Lung (tissue), 11 donors: ENCODE measurements at regions not wholly inside any gene's neighbourhood (a gene's known extent, or its start where the extent isn't known, plus 50 kb on each side); places are given as distances from the start of the nearest gene placed in this dataset.
A peak's percentile ranks its signal among the peaks of the same experiment; 100 is the strongest.

Experiments
- ATAC-seq: fragments of 200-7000 bp; cut with Tn5 transposase; one replicate; pipeline ENCODE4 v1.9.1; 2020; ENCODE audit warnings: moderate number of reproducible peaks; ENCODE audit not compliant: insufficient read depth, low FRiP score
- DNase-seq, 3 donors: peaks; one replicate each; pipeline ENCODE4 v3.0.0-alpha.2; 2013 to 2017
- H3K27ac ChIP-seq, 2 donors: one replicate each; pipeline ENCODE4 v1.5.1; 2013; ENCODE audit warnings: mild to moderate bottlenecking in 2 of 2, moderate library complexity in 2 of 2, control low read depth in 1 of 2, inconsistent platforms in 1 of 2, low read depth in 1 of 2, low read length in 1 of 2
- H3K27me3 ChIP-seq, 3 donors: one replicate each; pipeline ENCODE4 v1.5.1; 2013; ENCODE audit warnings: low read length in 2 of 3; ENCODE audit not compliant: control insufficient read depth in 3 of 3, insufficient read depth in 3 of 3
- H3K36me3 ChIP-seq, 4 donors: one replicate each; pipeline ENCODE4 v1.5.1; 2013; ENCODE audit warnings: low read length in 4 of 4, mild to moderate bottlenecking in 1 of 4, moderate library complexity in 1 of 4; ENCODE audit not compliant: control insufficient read depth in 4 of 4, insufficient read depth in 4 of 4
- H3K4me1 ChIP-seq, 5 donors: one replicate each; pipeline ENCODE4 v1.5.1; 2013; ENCODE audit warnings: low read length in 5 of 5, mild to moderate bottlenecking in 2 of 5, moderate library complexity in 1 of 5; ENCODE audit not compliant: control insufficient read depth in 5 of 5, insufficient read depth in 5 of 5
- H3K4me3 ChIP-seq: one replicate; pipeline ENCODE4 v1.5.1; 2013; ENCODE audit warnings: mild to moderate bottlenecking, control low read depth, moderate library complexity
- H3K9ac ChIP-seq, 2 donors: one replicate each; pipeline ENCODE4 v1.5.1; 2013; ENCODE audit warnings: low read length in 2 of 2, control low read depth in 1 of 2; ENCODE audit not compliant: insufficient read depth in 1 of 2
- H3K9me3 ChIP-seq, 4 donors: one replicate each; pipeline ENCODE4 v1.5.1; 2013; ENCODE audit warnings: low read length in 3 of 4, mild to moderate bottlenecking in 1 of 4, moderate library complexity in 1 of 4; ENCODE audit not compliant: control insufficient read depth in 4 of 4, insufficient read depth in 3 of 4
- WGBS, 2 donors: extraction: QIAGEN DNeasy Blood & Tissue Kit; methylation state at CpG; one replicate each; pipeline ENCODE4 v1.1.7; 2013; 5-methylcytosine and 5-hydroxymethylcytosine counted together
- TF ChIP-seq, protein P1 (sequence below): IDR thresholded peaks from 2 replicates; pipeline ENCODE4 v1.5.1; 2012; ENCODE audit warnings: mild to moderate bottlenecking; ENCODE audit errors: control extremely low read depth, extremely low read depth
- donor health status: control.
- donor health status: control.
- donor health status: Bipolar disorder and iron deficiency.
- donor health status: healthy.
- donor health status: DM: yes; HTN: yes; CAD: no.

DNA sequence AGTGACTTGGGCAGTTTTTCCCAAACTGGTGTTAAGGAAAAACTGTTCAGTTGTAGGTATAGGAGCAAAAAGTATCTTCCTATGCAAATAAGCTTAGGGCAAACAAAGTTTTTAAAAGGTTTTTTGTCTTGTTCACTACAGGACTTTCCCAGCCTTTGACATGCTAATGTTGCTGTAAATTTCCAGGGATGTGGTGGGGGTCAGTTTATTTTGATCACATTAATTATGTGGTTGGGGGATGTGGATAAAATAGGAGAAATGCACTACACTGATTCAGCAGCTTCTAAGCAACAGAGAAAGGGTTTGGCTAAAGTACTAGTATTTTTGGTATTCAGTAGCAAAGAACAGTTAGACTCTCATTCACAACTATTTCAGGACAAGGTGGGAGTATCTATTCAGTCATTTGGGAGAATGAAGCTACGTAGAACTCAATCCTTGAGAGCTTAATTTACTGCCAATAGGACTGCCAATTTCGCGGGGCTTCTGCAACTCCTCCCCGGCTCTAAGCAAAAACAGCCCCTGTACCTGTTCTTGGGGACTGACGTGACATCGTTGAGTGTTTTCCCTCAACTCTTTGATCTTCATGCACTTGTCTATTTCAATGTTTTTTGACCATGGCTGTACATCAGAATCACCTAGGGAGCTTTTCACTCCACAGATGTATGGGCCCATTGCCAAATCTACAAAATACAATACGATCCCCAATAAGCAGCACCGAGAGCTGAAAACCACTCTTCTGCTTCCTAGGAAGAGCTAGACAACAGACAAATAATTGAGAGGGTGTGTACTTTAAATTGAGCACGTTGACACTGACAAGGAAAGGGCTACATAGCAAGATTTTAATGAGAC, 94.8 kb upstream of the NHSL1 start:
- peaks cover 0 to 1% (median 0%) of the 10 kb centered on the region in 4 donors for H3K36me3 ChIP-seq
- DNase-seq (peak in 1 of 3 donors; percentile 16), ATAC-seq (no peak)
- no peak overlapping the region for H3K9ac ChIP-seq
- TF ChIP-seq, protein P1, sequence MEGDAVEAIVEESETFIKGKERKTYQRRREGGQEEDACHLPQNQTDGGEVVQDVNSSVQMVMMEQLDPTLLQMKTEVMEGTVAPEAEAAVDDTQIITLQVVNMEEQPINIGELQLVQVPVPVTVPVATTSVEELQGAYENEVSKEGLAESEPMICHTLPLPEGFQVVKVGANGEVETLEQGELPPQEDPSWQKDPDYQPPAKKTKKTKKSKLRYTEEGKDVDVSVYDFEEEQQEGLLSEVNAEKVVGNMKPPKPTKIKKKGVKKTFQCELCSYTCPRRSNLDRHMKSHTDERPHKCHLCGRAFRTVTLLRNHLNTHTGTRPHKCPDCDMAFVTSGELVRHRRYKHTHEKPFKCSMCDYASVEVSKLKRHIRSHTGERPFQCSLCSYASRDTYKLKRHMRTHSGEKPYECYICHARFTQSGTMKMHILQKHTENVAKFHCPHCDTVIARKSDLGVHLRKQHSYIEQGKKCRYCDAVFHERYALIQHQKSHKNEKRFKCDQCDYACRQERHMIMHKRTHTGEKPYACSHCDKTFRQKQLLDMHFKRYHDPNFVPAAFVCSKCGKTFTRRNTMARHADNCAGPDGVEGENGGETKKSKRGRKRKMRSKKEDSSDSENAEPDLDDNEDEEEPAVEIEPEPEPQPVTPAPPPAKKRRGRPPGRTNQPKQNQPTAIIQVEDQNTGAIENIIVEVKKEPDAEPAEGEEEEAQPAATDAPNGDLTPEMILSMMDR: no peak
- peaks cover 0 to 42% (median 11%) of the 10 kb centered on the region in 5 donors for H3K4me1 ChIP-seq
- H3K9me3 ChIP-seq: no peaks in the 10 kb centered on the region
- no peaks in the 10 kb centered on the region for H3K27me3 ChIP-seq
- no peak overlapping the region for H3K4me3 ChIP-seq
- 80 to 83% methylated on average over 9 of the region's 9 CpGs for WGBS, 2 donors
- peak overlapping the region in 1 of 2 donors; percentile 46 for H3K27ac ChIP-seq

DNA sequence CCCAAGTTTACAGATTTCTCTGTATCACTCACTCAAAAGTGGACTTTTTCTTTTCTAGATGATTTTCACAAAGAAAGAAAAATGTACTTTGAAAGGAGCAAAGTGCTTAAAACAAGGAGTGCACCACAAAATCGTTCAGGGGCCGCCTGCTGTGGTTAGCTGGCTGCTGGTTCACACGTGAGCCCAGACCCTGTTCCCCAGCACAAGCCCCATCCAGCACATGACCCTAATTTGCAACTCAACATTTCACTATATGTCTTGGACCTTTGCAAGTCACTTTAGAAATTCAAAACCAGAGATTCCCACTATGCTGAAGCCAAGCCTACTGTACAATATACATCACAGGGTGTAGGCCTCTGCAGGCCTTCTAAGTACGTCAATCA, 95.5 kb upstream of the NHSL1 start:
- ATAC-seq: no peak
- no peaks in the 10 kb centered on the region for H3K9me3 ChIP-seq
- WGBS, 2 donors: 71 to 86% methylated on average over 4 of the region's 4 CpGs
- peaks cover 0 to 42% (median 11%) of the 10 kb centered on the region in 5 donors for H3K4me1 ChIP-seq
- no peak overlapping the region for H3K27ac ChIP-seq
- no peak for DNase-seq
- H3K36me3 ChIP-seq: peaks cover 0 to 1% (median 0%) of the 10 kb centered on the region in 4 donors
- TF ChIP-seq, protein P1: no peak
- H3K27me3 ChIP-seq: no peaks in the 10 kb centered on the region
- no peak overlapping the region for H3K9ac ChIP-seq
- no peak overlapping the region for H3K4me3 ChIP-seq

DNA sequence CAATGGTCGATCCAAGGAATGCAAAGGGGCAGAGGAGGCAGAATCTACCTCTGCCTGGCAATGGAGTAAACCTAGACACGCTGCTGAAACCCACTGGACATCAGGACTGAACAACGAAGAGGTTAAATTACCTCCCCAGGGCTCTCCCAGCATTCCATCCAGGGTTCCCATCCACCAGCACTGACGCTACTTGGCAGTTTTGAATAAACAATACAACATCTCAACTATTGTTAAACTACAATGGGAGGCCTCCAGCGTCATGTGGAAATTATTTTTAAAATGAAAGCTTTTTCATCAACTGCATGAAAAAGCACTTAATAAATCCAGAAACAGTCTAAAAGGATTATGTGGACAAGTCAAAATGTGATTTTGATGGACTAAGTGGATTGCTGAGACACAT, 96.8 kb upstream of the NHSL1 start:
- DNase-seq (peak in 2 of 3 donors; percentile 36 to 37), ATAC-seq (no peak)
- H3K9ac ChIP-seq: no peak overlapping the region
- WGBS, 2 donors: 76 to 77% methylated on average over 5 of the region's 5 CpGs
- H3K27ac ChIP-seq: no peak overlapping the region
- peaks cover 0 to 1% (median 0%) of the 10 kb centered on the region in 4 donors for H3K36me3 ChIP-seq
- TF ChIP-seq, protein P1: no peak
- H3K4me3 ChIP-seq: no peak overlapping the region
- no peaks in the 10 kb centered on the region for H3K27me3 ChIP-seq
- no peaks in the 10 kb centered on the region for H3K9me3 ChIP-seq
- peaks cover 0 to 42% (median 11%) of the 10 kb centered on the region in 5 donors for H3K4me1 ChIP-seq
